Fibroblast of villous mesenchyme (primary cell): ENCODE measurements at regions not wholly inside any gene's neighbourhood (a gene's known extent, or its start where the extent isn't known, plus 50 kb on each side); places are given as distances from the start of the nearest gene placed in this dataset.

Source experiments
- DNase-seq: peaks from one replicate; pipeline ENCODE4 v3.0.0-alpha.2; 2010; ENCODE audit warnings: low read depth
- H3K4me3 ChIP-seq: 2 replicates; pipeline ENCODE4 v1.5.1; 2011; ENCODE audit warnings: low read depth, mild to moderate bottlenecking, low read length
- TF ChIP-seq, protein P1 (sequence below): IDR thresholded peaks from 2 replicates; pipeline ENCODE4 v1.5.1; 2012; ENCODE audit warnings: low read depth, mild to moderate bottlenecking, low read length; ENCODE audit not compliant: insufficient read depth

GRCh38 chr4:138405934-138406567, 163.9 kb upstream of the SLC7A11 start:
- DNase-seq: peak; percentile 68
- TF ChIP-seq, protein P1, sequence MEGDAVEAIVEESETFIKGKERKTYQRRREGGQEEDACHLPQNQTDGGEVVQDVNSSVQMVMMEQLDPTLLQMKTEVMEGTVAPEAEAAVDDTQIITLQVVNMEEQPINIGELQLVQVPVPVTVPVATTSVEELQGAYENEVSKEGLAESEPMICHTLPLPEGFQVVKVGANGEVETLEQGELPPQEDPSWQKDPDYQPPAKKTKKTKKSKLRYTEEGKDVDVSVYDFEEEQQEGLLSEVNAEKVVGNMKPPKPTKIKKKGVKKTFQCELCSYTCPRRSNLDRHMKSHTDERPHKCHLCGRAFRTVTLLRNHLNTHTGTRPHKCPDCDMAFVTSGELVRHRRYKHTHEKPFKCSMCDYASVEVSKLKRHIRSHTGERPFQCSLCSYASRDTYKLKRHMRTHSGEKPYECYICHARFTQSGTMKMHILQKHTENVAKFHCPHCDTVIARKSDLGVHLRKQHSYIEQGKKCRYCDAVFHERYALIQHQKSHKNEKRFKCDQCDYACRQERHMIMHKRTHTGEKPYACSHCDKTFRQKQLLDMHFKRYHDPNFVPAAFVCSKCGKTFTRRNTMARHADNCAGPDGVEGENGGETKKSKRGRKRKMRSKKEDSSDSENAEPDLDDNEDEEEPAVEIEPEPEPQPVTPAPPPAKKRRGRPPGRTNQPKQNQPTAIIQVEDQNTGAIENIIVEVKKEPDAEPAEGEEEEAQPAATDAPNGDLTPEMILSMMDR: no peak
- no peak overlapping the region for H3K4me3 ChIP-seq

DNA sequence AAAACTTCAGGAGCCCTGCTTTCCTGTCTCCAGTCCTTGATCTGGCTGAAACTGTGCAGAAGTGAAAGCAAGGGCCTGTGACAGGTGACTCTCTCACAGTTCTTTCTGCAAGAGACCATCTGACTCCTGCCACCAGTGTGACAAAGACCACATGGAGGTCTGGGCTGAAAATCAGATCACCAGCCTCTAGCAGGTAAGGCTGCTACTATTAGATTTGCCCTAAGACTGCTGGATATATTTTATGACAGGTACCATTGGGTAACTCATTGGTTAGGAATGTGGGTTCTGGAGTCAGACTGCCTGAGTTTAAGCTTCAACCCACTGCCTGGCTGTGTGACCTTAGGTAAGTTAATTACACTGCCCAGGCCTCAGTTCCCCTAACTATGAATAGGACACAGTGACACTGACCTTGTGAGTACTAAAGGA, 163.3 kb upstream of the SLC7A11 start:
- peak; percentile 12 for DNase-seq
- no peak overlapping the region for H3K4me3 ChIP-seq
- TF ChIP-seq, protein P1: no peak

DNA sequence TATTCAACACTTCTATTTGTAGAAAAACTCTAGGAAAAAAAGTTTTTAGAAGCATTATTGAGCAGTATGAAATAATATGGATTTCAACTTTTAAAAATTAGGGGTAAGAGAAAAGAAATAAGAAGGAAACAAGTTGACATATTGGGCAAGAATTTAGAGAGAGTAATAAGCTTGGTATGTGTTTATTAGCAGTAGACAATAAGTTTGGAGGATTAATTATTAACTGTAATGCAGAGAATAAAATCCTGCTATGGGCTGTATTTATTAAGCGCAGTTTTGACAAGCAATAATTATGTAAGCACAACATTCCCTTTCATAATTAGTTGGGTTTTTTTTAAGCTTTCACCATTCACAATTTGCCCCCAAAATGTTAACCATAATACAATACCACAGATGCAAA, 162.7 kb upstream of the SLC7A11 start:
- TF ChIP-seq, protein P1: no peak
- H3K4me3 ChIP-seq: no peak overlapping the region
- no peak for DNase-seq

DNA sequence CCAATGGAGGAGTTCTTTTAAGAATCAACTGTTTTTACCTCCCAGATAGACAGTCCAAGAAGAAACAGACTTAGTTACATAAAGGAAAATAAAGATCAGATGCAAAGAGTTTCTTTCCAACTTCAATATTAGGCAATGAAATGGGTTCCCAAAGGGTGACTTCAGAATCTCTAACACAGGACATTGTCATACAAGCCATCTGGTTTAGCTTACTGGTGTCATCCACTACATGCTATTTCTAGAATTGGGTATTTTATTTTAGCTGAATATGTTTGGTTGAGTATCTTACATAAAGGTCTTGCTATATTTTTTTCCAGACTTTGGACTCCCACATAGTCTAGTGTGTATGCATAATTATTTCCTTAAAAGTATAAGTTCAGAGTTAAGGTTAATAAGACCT, 162.1 kb upstream of the SLC7A11 start:
- TF ChIP-seq, protein P1: no peak
- no peak for DNase-seq
- no peak overlapping the region for H3K4me3 ChIP-seq

- peak; percentile 69 for DNase-seq
- H3K4me3 ChIP-seq: no peak overlapping the region
- TF ChIP-seq, protein P1: no peak
Observed at GRCh38 chr4:138401334-138401733, 159.2 kb upstream of the SLC7A11 start.

GRCh38 chr4:138400543-138400942, 158.4 kb upstream of the SLC7A11 start:
- no peak for DNase-seq
- H3K4me3 ChIP-seq: no peak overlapping the region
- TF ChIP-seq, protein P1: no peak

DNA sequence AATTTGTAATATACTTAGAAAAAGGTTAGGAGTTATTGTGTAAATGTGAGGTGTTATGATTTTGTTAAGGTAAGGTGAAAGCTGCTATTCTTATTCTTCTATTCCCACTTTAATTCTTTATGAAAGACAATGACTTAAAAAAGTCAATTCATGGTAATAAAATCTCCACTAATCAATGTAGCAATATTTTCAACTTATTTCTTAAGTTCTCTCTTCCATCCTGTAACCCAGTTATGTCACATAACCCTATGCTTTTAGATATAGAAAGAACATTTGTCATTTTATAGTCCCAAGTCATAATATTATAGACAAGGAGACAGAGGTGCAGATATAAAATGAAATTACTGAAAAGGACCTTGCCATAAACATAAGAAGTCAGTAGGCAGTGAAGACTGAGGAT, 157.9 kb upstream of the SLC7A11 start:
- TF ChIP-seq, protein P1: no peak
- no peak overlapping the region for H3K4me3 ChIP-seq
- DNase-seq: no peak
